GM12892 (cell line): ENCODE measurements at regions not wholly inside any gene's neighbourhood (a gene's known extent, or its start where the extent isn't known, plus 50 kb on each side); places are given as distances from the start of the nearest gene placed in this dataset.

Experiments
- POLR2A ChIP-seq: IDR thresholded peaks from 2 replicates; pipeline ENCODE4 v1.6.1; 2011; ENCODE audit warnings: low read depth, low read length, control low read depth
- POLR2AphosphoS5 ChIP-seq: IDR thresholded peaks from 2 replicates; pipeline ENCODE4 v1.6.1; 2011; ENCODE audit warnings: low read depth, low read length, control low read depth
- TAF1 ChIP-seq: IDR thresholded peaks from 2 replicates; pipeline ENCODE4 v1.6.1; 2011; ENCODE audit warnings: low read depth, mild to moderate bottlenecking, control low read depth, low read length, borderline replicate concordance

DNA sequence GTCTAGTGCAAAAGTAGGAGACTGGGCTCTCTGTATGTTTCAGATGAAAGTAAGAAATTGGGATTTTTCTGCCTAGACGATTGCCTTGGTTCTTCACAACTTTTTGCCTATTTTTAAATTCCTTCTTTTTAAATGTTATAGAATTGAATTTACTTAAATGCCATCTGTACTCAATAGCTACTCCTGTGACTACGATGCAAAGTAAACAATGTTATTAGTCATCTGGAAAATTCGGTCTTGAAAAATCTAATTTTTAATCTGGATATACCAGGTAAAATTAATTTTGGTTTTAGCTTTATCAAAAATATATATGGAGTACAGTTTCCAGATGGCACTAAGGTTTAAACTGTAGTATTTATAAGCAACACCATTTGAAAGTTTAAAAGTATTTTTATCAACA, 472.2 kb downstream of the UTRN start:
- TF ChIP-seq POLR2A: no peak
- TF ChIP-seq POLR2AphosphoS5: no peak
- no peak for TF ChIP-seq TAF1
